ENCODE measurements at regions not wholly inside any gene's neighbourhood (a gene's known extent, or its start where the extent isn't known, plus 50 kb on each side); places are given as distances from the start of the nearest gene placed in this dataset.

GRCh38 chr2:209238765-209239584 lies 184.9 kb upstream of the MAP2 start:
- no peak for FAIRE-seq
- no peak for DNase-seq (ENCODE audit: low read depth in 1 of 2, low spot score in 2 of 2)
- CTCF ChIA-PET (ENCODE audit: partially characterized antibody), result interaction anchor here (2.1 kb wide), 1 partner anchor 92 kb away, joined by 6 read pairs; no protein-coding TSS in a partner anchor
- Histone ChIP-seq H2BK120ac (replicated peaks; ENCODE audit: low read depth, low read length) (no peak overlapping the region), H2AFZ (ENCODE audit: low read length) (no peak overlapping the region), H2BK12ac (ENCODE audit: low read depth, low read length) (no peak overlapping the region), H4K8ac (ENCODE audit: extremely low read depth, insufficient read depth, low read length) (no peak overlapping the region), H3K4ac (replicated peaks; ENCODE audit: insufficient read length, low read depth, low read length) (no peak overlapping the region), H3K23ac (ENCODE audit: insufficient read length) (no peak overlapping the region), H4K20me1 (replicated peaks in 1 of 2; ENCODE audit: control insufficient read depth in 1 of 2, insufficient read depth in 2 of 2, low read length in 2 of 2) (no peaks in the 10 kb centered on the region), H2BK15ac (ENCODE audit: low read length) (no peak overlapping the region), H2AK5ac (ENCODE audit: low read depth, low read length) (no peak overlapping the region), H3K79me1 (ENCODE audit: low read depth, low read length) (no peaks in the 10 kb centered on the region), H3K23me2 (ENCODE audit: low read depth, low read length) (no peaks in the 10 kb centered on the region), H3K27me3 (replicated peaks in 1 of 4; ENCODE audit: control insufficient read depth in 3 of 4, extremely low read depth in 1 of 4, insufficient read depth in 3 of 4, low read length in 3 of 4) (no peaks in the 10 kb centered on the region; a peak in 1 of 7 replicates), H4K91ac (replicated peaks; ENCODE audit: insufficient read length, low read length) (no peak overlapping the region), H3K36me3 (ENCODE audit: control insufficient read depth in 2 of 4, insufficient read depth in 4 of 4, low read length in 3 of 4) (no peaks in the 10 kb centered on the region), H2BK20ac (ENCODE audit: low read length) (no peak overlapping the region), H3K56ac (replicated peaks; ENCODE audit: insufficient read length, low read depth, low read length) (no peak overlapping the region), H3K9me3 (ENCODE audit: insufficient read depth in 2 of 2, low read depth in 1 of 2, low read length in 1 of 2) (no peaks in the 10 kb centered on the region), H3K14ac (ENCODE audit: insufficient read length) (no peak overlapping the region), H3K18ac (ENCODE audit: extremely low read depth, low read length) (no peak overlapping the region), H3K4me2 (ENCODE audit: insufficient read depth in 1 of 2, low read depth in 2 of 2, low read length in 2 of 2) (no peak overlapping the region), H3K27ac (ENCODE audit: low read depth, low read length) (no peak overlapping the region), H3K4me1 (replicated peaks in 1 of 4; ENCODE audit: control insufficient read depth in 3 of 4, insufficient read depth in 4 of 4, low read length in 3 of 4) (peaks cover 0 to 5% (median 1%) of the 10 kb centered on the region in 4 experiments; a peak in 3 of 7 replicates), H3K79me2 (ENCODE audit: control insufficient read depth in 1 of 2, insufficient read depth in 2 of 2, low read length in 2 of 2) (no peaks in the 10 kb centered on the region), H4K5ac (ENCODE audit: insufficient read length, low read depth, low read length) (no peak overlapping the region), H2BK5ac (ENCODE audit: low read depth, low read length) (no peak overlapping the region), H3K9ac (replicated peaks in 1 of 4; ENCODE audit: extremely low read depth in 1 of 4, low read depth in 3 of 4, low read length in 3 of 4) (no peak overlapping the region), H3K4me3 (ENCODE audit: extremely low read depth in 1 of 4, insufficient read depth in 2 of 4, low read depth in 3 of 4, low read length in 4 of 4) (no peak overlapping the region)
- 85% methylated on average over 3 of the region's 3 CpGs; no CpG with 5 or more reads in 1 of the 2 experiments for WGBS, 2 experiments (ENCODE audit: extremely low coverage in 1 of 2, insufficient coverage in 1 of 2, insufficient read length in 1 of 2, insufficient replicate concordance in 2 of 2, low coverage in 1 of 2, low lambda C conversion rate in 2 of 2, missing lambda C conversion rate in 1 of 2)
- POLR2A ChIA-PET (ENCODE audit: partially characterized antibody), result interaction anchor here (0.5 kb wide), 1 partner anchor 8 kb away, joined by 3 read pairs; no protein-coding TSS in a partner anchor
- no peak for TF ChIP-seq JUND (IDR thresholded peaks at IDR 0.05; ENCODE audit: low read length)
- TF ChIP-seq CHD2 (IDR thresholded peaks at IDR 0.05; ENCODE audit: low read length), result no peak
- no peak for TF ChIP-seq TCF12 (IDR thresholded peaks at IDR 0.05; ENCODE audit: low read depth, low read length)
- TF ChIP-seq NRF1 (IDR thresholded peaks at IDR 0.05; ENCODE audit: low read depth, low read length), result no peak
- TF ChIP-seq SP4 (IDR thresholded peaks at IDR 0.05; ENCODE audit: low read length), result no peak
- no peak for TF ChIP-seq E2F6 (IDR thresholded peaks at IDR 0.05)
- TF ChIP-seq MAFK (IDR thresholded peaks at IDR 0.05; ENCODE audit: low read depth, low read length), result no peak
